RKO (cell line): ENCODE measurements at regions not wholly inside any gene's neighbourhood (a gene's known extent, or its start where the extent isn't known, plus 50 kb on each side); places are given as distances from the start of the nearest gene placed in this dataset.
A peak's percentile ranks its signal among the peaks of the same experiment; 100 is the strongest.
"Not testable (repeated sequence)": the region's sequence is repeated elsewhere in the genome, so short reads cannot be mapped to it uniquely, and the experiment has no call there.

Experiments
- DNase-seq: peaks from one replicate; pipeline ENCODE4 v3.0.0-alpha.2; 2016; ENCODE audit warnings: low spot score

DNA sequence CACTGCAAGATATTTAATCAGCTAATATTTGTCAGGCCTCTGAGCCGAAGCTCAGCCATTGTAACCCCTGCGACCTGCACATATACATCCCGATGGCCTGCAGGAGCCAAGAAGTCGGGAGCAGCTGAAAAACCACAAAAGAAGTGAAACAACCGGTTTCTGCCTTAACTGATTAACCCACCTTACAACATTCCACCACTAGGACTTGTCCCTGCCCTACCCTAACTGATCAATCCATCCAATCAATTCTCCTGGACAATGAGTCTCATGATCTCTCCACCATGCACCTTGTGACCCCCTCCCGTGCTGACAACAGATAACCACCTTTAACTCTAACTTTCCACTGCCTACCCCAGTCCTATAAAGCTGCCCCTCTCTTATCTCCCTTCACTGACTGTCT lies 945.4 kb upstream of the GYPC start:
- DNase-seq: no peak

DNA sequence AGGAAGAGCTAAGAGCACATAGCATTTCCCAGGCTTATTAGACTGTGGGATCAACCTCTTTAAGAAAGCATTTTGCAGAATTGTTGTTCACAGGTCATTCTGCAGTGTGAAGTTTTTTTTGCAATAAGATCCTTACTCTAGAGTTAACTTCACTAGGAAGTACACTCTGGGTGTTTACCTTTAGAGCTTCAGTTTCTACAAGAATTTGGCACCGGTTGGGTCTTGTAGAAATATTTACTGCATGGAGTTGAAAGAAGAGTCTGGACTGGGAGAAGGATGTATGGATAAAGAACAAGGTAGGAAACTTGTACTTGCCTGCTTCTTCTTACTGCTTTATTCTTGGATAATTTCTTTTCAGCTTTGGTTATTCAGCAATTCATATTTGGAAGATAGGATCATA lies 944.9 kb upstream of the GYPC start:
- no peak for DNase-seq

DNA sequence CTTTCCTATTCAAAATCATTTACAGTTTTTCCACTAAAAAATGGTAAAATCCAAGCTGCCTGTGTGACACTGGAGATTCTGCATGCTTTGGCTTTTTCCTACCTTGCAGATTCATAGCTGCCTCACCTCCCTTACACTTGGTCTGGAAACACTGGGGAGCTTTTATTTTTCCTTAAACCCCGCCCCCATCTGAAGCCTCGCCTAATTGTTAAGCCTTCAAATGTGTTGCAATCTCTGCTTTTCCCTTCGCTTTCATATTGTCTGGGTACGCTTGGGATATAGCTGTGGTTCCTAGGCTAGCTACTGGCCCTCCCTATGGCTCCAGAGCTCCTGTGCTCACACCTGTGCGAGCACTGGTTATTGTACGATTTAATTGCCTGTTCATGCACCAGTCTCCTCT lies 942.4 kb upstream of the GYPC start:
- DNase-seq: no peak

DNA sequence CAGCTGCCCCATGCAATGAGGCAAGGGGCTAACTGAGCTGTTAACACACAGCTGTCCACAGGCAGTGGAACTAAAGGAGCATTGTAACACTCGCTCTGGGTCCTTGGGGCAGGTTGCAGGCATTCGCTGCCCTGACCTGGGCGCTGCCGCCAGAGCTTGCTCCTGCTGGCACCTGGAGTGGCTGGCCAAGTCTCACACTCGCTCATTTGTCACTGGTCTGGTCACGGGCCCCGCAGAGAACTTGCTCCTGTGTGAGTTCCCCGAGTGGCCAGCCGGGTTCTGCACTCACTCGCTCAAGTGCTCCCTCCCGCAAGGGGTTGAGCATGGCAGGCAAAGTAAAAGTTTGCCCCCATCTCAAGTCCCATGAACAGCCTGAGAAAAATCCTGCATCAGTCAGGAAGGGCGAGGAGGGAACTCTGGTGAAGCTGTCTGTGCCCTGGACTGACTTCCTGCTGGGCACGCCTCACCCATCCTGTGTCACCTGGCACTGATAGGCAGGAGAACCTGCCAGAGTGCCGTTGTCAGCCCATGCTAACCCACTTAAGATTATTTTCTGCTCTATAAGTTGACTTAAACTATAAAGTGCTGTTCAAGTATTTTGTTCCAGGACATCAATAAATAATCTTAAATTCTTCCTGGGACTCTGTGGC lies 934.8 kb upstream of the GYPC start:
- no peak for DNase-seq

DNA sequence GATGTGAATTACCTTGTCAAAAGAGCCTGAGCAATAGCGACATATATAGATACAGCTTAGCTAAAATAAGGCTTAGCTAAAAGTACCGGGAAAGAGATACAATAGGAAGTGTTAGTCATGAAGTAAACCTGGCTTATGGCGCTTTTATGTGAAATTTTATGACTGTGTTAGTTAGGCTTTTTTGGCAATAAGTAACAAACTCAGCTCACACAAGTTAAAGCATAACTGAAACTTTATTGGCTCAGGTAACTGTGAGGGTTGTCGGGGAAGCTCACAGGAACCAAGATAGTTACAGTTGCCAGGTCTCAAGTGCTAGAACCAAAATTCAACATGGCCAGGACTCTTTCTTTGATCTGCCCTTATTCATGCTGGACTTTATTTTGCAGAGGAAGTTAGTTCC lies 925.0 kb upstream of the GYPC start:
- DNase-seq: no peak

DNA sequence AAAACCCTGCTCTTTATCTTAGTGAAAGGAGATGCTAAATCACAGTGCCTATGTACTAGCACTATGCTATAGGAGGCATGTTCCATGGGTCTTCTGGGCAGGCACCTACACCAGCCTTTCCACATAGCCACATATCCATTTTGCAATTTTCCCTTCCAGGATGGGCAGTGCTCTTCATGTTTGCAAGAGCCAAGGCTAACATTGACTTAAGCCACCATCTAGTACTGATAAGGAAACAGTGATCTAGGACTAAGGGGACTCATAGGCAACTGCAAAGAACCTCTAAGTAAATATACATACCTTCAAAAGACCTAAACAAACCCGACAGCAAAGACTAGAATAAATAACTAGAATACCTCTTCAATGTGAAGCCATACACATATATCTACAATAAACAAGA lies 919.7 kb upstream of the GYPC start:
- DNase-seq: no peak

DNA sequence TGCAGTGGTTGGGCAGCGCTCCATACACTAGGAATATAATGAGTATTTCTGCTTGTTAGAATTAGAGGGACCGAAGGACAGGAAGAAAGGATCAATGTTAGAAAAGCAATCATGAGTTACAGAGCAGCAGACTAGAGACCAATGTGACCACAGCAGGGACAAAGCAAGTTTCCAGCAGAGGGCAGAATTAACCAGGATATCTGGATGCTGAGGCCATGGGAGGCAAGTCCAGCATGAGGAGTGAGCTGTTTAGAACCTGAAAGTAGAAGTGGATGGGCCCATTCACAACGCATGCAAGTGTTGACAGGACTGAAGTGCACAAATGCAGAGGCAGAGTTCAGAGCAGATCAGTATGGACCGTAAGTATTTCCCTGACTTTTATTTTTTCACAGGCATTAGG lies 910.4 kb upstream of the GYPC start:
- peak; percentile 34 for DNase-seq

DNA sequence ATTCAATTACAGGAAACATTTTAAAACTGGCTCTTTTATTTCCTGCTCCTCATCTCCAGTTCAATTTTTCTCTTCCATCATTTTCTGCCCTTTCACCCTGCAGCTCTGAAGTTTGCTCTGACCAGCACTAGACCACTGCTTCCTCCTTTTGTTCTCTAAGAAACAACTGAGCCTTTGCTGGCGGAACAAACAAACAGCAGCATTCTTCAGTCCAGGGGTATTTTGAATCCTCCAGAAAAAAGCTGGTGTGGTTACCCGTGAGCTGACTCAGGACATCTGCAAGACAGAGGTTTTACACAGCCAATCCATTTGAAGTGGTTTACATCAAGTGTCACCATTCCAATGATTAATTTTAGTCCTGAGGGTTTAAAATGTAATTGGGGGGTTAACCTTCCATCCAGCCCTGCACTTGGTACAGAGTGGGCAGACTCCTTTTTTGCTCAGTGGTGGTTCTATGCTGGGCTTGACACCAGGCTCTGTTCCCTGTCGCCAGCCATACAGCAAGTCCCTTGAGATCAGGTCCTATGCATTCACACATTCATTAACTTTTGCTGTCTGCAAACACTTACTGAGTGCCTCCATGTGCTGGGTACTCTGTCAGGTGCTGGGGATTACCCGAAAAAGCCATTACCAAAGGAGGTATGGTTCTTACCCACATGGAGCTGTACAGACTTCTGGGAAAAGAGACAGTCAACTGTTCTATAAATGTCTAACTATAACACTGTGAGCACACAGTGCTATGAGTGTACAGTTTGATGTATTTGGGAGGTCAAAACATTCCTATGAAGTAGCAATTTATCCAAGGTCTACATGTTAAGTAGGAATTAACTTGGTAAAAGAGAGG lies 909.4 kb upstream of the GYPC start:
- DNase-seq: no peak

DNA sequence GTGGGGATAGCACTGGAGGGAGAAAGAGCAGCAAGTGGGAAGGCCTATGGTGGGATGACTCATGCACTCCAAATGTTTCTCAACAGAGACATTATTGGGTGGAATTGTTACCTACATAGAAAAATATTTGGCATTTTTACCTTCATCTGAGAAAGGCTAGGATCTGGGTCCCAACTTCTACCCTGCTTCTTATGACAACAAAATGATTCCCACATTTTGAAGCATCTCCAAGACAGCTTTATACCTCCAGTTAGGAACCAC lies 908.9 kb upstream of the GYPC start:
- DNase-seq: no peak

DNA sequence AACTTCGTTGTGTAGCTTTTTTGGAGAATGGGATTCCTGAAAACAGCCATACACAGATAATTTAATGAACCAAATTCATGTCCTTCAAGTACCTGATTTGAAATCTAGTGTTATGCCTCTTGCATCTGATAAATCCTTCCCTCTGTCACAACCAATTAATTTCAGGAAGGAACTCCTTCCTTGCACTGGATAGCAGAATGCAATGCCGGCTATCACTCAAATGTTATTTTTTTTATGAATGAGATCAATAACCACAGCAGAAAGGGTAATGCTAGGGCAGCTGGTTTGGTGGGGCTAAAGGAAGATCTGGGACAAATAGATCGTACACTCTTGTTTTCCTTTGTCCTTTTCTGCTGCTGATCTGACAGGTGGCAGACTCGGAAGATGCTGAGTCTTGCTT lies 899.5 kb upstream of the GYPC start:
- DNase-seq: no peak

DNA sequence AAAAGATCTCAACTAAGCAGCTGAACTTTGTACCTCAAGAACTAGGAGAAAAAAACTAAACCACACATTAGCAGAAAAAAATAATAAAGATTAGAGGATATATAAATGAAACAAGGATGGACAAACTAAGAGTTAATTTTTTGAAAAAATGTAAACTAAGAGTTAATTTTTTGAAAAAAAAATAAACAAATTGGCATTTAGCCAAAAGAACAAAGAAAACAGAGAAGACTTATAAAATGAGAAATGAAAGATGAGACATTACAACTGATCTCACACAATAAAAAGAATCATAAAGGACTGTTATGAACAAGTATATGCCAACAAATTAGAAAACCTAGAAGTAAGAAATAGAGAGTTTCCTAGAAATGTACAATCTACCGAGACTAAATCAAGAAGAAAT lies 859.2 kb upstream of the GYPC start:
- no peak for DNase-seq

DNA sequence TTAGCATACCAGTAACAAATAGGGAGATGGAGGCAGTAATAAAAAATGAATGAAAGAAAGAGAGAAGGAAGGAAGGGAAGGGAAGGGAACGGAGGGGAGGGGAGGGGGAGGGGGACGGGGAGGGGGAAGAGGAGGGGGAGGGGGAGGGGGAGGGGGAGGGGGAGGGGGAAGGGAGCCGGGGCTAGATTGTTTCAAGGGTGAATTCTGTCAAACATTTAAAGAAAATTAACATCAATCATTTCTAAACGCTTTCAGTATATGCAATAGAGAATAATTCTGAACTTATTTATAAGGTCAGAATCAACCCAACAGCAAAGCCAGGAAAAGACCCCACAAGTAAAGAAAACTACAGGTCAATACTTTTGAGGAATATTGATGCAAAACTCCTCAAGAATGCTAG lies 858.8 kb upstream of the GYPC start:
- no peak for DNase-seq

DNA sequence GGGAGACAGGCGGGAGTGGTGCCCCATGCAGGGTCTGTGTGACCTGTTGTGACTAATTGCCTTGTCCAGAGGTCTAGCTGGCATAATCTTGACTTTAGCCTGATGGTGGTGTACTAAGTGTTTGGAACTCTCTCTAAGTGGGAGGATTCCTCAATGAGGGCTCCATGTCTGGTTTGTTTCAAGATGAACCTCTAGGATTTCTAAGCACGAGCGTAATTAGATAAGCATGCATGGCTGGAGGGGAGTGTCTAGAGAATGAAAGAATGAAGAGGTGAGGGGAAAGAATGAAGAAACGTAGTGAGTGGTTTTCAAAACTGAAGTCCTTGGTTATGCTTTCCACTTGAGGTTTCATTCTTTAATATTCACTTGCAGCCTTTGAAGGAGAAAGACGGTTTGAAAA lies 833.2 kb upstream of the GYPC start:
- no peak for DNase-seq

DNA sequence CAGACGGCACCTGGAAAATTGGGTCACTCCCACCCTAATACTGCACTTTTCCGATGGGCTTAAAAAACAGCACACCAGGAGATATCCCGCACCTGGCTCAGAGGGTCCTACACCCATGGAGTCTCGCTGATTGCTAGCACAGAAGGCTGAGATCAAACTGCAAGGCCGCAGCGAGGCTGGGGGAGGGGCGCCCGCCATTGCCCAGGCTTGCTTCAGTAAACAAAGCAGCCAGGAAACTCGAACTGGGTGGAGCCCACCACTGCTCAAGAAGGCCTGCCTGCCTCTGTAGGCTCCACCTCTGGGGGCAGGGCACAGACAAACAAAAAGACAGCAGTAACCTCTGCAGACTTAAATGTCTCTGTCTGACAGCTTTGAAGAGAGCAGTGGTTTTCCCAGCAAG lies 830.2 kb upstream of the GYPC start:
- not testable (repeated sequence) for DNase-seq

DNA sequence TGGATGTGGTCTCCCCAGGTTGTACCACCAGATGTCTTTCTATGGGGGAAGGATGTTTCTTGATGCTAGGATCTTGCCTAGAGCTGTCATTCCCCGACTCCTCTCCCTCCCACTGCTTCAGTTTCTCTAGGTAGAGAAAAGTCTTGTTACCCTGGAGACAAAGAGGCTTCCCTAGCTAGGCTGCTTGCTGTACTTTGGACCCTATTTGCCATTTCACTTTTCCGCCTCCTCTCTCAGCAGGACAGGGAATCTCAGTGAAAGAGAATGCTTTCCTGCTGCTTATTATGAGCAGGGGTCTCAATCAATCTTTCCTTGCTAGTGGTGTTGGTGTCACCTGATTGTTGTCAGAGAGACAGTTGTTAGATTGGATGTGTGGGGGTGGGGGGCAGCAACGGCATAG lies 818.8 kb upstream of the GYPC start:
- DNase-seq: no peak

DNA sequence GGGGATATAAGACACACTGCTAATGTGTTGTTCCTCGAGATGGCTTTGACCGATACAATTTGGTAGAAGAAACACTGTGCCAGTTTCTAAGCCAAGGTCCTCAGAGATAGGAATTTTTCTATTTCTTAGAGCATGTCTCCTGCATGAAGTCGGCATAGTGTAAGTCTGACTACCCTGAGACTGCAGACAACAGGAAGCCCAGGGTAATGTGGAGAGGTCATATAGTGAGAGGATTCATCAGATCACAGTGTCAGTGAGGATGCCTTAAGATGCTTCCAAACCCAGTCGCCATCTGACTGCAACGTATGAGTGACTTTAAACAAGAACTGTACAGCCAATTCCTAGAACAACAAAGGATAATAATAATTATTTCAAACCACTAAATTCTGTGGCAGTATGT lies 818.3 kb upstream of the GYPC start:
- no peak for DNase-seq

DNA sequence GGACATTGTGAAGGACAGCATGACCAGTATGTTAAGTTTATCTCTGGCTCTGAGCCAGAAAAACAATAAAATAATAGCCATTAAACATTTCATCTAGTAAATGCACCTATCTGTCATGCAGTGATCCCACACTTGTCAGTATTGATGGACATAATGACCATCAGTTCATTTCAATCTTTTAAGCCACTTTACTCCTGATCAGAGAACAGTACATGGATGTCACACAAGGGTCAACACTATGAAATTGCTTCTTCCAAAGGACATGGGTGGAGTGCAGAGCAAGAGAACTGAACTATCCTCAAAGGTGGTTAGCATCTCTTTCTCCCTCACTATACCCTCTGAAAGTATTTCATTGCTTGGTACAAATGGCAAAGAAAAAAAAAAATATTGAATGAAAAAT lies 816.0 kb upstream of the GYPC start:
- DNase-seq: no peak

DNA sequence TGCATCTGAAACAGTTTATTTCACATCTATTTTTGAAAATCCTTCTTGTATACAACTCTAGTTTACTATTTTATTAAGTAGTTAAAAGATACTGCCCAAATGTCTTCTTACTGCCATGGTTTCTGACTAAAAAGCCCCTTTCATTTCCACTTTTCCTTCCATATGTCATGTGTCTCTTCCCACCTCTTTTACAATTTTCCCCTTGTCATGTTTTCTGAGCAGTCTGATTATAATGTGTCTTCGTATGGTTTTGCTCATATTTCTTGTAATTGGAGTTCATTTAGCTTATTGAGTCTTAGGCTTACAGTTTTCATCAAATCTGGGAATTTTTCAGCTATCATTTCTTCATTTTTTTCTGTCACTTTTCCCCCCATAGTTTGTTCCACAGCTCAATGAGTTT lies 813.9 kb upstream of the GYPC start:
- DNase-seq: no peak

DNA sequence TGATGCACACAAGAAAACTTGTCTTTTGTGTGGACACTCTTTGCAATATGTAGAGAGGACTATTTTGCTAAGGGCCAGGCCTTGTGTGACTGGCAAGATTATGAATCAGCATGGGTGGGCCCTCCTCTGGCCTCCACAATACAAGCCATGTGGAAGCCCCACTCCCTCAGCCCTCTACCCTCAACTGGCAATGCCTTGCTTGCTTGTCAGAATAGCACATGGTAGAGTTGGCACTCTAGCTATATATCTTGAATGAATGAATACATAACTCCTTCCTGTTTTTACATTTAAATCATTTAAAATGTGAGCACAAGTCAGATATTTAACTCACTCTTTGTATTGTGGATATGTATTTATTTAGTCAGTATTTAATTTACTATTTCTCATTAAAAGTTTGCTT lies 805.4 kb upstream of the GYPC start:
- DNase-seq: no peak

DNA sequence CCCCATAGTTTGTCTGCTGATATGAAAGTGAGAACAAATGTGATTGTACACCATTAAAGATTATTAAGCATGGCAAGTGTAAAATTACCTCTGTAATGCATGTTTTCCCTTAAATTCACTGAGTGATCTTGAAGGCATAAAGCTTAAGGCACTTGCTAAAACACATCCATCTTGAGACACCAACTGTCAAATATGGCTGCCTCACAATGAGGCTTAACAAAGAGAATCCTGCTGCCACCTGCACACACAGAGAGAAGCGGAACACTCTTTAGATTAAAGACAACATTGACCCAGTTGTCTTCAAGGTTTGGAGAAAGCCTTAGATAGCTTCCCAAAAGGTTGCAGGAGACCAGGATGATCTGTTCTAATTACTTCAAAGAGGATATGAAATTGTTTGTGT lies 803.6 kb upstream of the GYPC start:
- DNase-seq: no peak

DNA sequence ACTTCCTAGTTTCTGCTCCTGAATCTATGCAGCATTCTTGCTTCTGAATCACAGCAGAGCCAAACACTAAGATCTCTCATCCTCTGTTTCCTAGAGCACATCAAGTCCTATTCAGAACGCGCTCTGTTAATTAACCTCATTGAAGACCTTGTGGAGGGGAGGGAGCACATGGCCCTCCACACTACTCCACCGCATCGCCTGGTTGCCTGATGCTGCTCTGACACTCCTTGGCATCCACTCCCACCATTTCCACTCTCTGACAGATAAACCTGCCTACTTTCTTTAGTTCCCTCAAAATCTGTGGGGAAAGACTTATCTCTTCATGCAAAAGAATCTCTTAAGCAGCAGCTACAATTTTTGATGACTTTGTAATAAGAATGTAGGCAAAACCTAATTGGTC lies 802.3 kb upstream of the GYPC start:
- DNase-seq: no peak

DNA sequence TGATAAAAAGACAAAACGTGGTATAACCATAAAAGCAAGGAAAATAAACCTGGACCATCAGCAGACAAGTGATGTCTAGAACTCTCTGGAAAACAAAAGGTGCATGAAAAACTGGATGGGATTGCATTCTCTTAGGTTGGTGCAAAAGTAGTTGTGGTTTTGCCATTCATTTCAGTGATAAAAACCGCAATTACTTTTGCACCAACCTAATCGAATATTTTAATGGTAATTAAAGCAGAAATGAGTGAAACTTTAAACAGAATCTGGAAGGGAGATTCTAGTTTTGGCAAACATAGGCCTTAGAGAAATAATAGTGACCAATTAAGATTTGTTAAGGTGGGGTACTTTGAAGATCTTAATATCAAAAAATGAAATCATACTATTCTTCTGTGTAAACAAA lies 800.8 kb upstream of the GYPC start:
- DNase-seq: no peak

DNA sequence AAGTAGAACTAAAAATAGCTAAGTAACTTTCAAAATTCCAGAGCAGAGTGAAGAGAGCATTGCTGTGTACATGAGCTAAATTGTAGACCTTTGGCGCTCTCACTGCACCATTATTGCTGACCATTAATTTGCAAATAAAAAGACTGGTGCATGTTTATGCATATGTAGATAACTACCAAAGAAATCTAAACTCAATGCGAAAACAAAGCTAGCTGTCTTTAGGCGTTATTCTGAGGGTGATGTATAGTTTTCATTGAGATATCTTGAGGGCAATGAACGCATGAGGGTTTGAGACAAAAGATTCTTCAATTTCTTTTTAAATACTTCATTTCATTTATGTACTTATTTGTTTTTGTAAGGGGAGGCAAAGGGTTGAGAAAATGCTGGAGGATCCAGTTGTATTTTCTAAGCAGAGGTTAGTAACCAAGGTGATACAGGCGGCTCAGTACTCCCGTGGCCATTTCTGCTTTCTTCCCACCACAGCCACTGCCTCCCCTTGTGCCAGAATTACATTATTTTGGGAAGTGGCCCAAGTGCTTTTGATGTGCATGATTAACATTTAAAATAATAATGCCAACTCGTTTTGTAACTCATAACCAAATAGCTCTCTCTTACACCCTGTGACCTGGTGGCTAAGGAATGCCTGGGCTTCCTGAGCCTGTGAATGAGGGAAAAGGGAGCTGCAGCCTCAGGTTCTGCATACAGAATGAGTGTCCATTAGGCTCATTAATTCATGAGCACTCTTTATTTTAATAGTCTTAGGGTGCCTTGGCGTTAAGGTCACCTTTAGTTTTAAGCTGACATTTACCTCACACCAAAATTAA lies 797.8 kb upstream of the GYPC start:
- DNase-seq: no peak
